ENCODE measurements at regions not wholly inside any gene's neighbourhood (a gene's known extent, or its start where the extent isn't known, plus 50 kb on each side); places are given as distances from the start of the nearest gene placed in this dataset.

DNA sequence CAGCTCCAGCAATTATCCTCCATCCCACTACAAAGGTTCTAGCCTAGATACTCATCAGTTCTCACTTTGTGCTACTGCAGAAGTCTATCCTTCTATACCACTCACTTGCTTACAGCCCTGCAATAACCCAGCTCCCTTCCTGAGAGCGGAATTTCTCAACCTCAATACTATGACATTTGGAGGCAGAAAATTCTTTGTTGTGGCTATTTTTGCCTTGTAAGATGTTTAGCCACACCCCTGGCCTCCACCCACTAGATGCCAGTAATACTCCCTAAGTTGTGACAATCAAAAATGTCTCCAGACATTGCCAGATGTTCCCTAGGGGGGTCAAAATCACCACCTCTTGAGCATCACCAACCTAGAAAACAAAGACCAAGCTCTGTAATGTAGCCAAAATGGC is 149.5 kb downstream of the QDPR start:
- no peaks in the 10 kb centered on the region for H3K36me3 ChIP-seq
- H3K4me3 ChIP-seq, result no peak overlapping the region
- intact Hi-C loops (cut with DNase I), result no loop called here

DNA sequence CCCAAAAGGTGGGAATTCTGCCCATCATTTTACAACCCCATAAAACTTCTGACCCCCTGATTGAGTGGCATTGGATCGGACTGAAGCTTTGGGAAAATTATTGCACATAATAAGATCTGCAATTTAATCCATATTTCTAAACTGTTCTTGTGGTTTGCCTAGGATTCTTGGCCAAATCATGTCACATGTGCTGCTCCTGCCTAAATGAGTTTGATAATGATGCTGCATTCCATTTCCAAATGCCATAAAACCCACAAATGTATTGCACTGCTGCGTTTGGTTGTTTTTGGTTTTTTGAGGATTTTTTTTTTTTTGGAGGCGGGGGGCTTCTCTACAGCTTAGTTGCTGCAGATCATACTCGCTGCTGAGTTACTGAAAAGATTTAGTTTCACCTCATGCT is 153.6 kb downstream of the QDPR start:
- ATAC-seq (no peak), DNase-seq (no peak)
- Histone ChIP-seq H3K27me3 (no peaks in the 10 kb centered on the region), H3K4me3 (no peak overlapping the region), H3K9me3 (no peaks in the 10 kb centered on the region), H3K36me3 (no peaks in the 10 kb centered on the region), H3K27ac (no peak overlapping the region), H3K4me1 (no peaks in the 10 kb centered on the region)
- intact Hi-C loops (cut with DNase I), result no loop called here
- TF ChIP-seq, protein P1, sequence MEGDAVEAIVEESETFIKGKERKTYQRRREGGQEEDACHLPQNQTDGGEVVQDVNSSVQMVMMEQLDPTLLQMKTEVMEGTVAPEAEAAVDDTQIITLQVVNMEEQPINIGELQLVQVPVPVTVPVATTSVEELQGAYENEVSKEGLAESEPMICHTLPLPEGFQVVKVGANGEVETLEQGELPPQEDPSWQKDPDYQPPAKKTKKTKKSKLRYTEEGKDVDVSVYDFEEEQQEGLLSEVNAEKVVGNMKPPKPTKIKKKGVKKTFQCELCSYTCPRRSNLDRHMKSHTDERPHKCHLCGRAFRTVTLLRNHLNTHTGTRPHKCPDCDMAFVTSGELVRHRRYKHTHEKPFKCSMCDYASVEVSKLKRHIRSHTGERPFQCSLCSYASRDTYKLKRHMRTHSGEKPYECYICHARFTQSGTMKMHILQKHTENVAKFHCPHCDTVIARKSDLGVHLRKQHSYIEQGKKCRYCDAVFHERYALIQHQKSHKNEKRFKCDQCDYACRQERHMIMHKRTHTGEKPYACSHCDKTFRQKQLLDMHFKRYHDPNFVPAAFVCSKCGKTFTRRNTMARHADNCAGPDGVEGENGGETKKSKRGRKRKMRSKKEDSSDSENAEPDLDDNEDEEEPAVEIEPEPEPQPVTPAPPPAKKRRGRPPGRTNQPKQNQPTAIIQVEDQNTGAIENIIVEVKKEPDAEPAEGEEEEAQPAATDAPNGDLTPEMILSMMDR (IDR thresholded peaks at IDR 0.05), result no peak

More for the DNA sequence above, 149.5 kb downstream of the QDPR start:
- TF ChIP-seq, protein P1 (IDR thresholded peaks at IDR 0.05), result no peak
- no peaks in the 10 kb centered on the region for H3K4me1 ChIP-seq
- ATAC-seq (no peak), DNase-seq (no peak)
- H3K27me3 ChIP-seq, result no peaks in the 10 kb centered on the region
- H3K9me3 ChIP-seq, result no peaks in the 10 kb centered on the region
- H3K27ac ChIP-seq, result no peak overlapping the region

DNA sequence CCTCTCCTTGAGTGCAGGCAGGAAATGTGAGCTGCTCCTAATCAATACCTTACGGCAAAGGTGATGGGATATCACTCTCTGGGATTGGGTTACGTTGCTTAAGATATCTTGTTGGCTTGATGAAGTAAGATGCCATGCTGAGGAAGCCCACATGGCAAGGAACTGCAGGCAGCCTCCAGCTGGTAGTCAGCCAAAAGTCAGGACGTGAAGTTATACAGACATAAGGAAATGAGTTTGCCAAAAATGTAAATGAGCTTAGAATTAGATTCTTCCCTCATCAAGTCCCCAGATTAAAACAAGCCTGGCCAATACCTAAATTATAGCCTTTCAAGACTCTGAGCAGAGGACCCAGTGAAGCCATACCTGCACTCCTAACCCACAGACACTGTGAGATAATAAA is 155.0 kb downstream of the QDPR start:
- H3K4me1 ChIP-seq, result no peaks in the 10 kb centered on the region
- ATAC-seq, result no peak
- H3K4me3 ChIP-seq, result no peak overlapping the region
- H3K27ac ChIP-seq, result no peak overlapping the region
- H3K9me3 ChIP-seq, result no peaks in the 10 kb centered on the region
- TF ChIP-seq, protein P1 (IDR thresholded peaks at IDR 0.05), result no peak
- no peaks in the 10 kb centered on the region for H3K36me3 ChIP-seq
- intact Hi-C loops (cut with DNase I), result no loop called here
- H3K27me3 ChIP-seq, result no peaks in the 10 kb centered on the region
- no peak for DNase-seq

DNA sequence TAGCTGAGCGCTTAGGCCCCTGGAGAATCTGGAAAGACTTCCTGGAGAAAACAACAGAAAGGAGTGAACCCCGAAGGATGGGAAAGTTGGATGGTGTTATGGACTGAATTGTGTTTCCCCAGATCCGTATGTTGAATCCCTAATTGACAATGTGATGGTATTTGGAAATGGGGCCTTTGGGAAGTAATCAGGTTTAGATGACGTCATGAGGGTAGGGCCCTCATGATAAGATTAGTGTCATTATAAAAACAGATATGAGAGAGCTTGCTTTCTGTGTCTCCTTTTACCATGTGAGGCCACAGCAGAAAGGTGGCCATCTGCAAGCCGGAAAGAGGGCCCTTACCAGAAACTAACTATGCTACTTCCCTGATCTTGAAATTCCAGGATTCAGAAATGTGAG is 159.5 kb downstream of the QDPR start:
- TF ChIP-seq, protein P1 (IDR thresholded peaks at IDR 0.05), result no peak
- no peak overlapping the region for H3K4me3 ChIP-seq
- ATAC-seq, result no peak
- H3K4me1 ChIP-seq, result no peaks in the 10 kb centered on the region
- H3K9me3 ChIP-seq, result no peaks in the 10 kb centered on the region
- no peaks in the 10 kb centered on the region for H3K36me3 ChIP-seq
- H3K27ac ChIP-seq, result no peak overlapping the region
- intact Hi-C loops (cut with DNase I), result loop anchor here (5.0 kb wide), 1 partner anchor 95 kb away; no protein-coding TSS in a partner anchor
- DNase-seq, result no peak
- H3K27me3 ChIP-seq, result no peaks in the 10 kb centered on the region

DNA sequence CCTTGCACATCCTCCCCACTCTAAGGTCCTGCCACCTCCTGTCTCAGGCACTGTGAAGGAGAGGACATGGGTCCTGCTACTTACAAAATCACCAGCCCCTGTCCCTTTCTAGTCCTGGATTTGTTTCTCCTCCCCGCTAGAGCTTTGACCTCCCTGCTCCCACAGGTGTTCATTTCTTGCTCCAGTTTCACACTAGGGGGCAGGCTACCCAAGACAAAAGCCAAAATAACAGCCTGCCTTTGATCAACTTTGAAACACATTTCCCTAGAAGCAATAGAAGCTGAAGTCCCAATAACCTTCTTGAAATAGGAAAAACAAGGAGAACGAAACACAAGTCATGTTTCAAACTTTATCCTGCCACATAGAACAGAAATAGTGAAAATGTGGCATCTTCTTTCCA is 164.4 kb downstream of the QDPR start:
- Histone ChIP-seq H3K9me3 (no peaks in the 10 kb centered on the region), H3K4me3 (no peak overlapping the region), H3K4me1 (no peaks in the 10 kb centered on the region), H3K27ac (no peak overlapping the region), H3K36me3 (no peaks in the 10 kb centered on the region), H3K27me3 (no peaks in the 10 kb centered on the region)
- TF ChIP-seq, protein P1 (IDR thresholded peaks at IDR 0.05), result peak; percentile 57
- DNase-seq, result no peak
- intact Hi-C loops (cut with DNase I), result no loop called here
- peak; percentile 38 for ATAC-seq

DNA sequence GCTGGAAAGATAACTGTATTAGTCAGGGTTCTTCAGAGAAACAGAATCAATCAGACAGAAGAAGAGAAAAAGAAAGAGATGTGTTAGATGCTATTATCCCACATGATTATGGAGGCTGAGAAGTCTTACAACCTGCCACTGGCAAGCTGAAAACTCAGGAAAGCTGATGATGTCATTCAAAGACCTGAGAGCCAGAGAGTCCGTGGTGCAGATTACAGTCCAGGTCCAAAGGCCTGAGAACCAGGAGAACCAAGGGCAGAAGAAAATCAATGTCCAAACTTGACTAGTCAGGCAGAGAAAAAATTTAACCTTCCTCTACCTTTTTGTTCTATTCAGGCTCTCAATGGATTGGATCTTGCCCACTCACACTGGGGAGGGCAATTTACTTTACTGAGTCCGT is 172.5 kb downstream of the QDPR start:
- ATAC-seq (no peak), DNase-seq (no peak)
- H3K36me3 ChIP-seq, result no peaks in the 10 kb centered on the region
- no peaks in the 10 kb centered on the region for H3K4me1 ChIP-seq
- intact Hi-C loops (cut with DNase I), result no loop called here
- no peak overlapping the region for H3K27ac ChIP-seq
- no peaks in the 10 kb centered on the region for H3K27me3 ChIP-seq
- no peaks in the 10 kb centered on the region for H3K9me3 ChIP-seq
- TF ChIP-seq, protein P1 (IDR thresholded peaks at IDR 0.05), result no peak
- H3K4me3 ChIP-seq, result no peak overlapping the region

Data from upper lobe of right lung (tissue), 1 donor.